ENCODE measurements at regions not wholly inside any gene's neighbourhood (a gene's known extent, or its start where the extent isn't known, plus 50 kb on each side); places are given as distances from the start of the nearest gene placed in this dataset.

DNA sequence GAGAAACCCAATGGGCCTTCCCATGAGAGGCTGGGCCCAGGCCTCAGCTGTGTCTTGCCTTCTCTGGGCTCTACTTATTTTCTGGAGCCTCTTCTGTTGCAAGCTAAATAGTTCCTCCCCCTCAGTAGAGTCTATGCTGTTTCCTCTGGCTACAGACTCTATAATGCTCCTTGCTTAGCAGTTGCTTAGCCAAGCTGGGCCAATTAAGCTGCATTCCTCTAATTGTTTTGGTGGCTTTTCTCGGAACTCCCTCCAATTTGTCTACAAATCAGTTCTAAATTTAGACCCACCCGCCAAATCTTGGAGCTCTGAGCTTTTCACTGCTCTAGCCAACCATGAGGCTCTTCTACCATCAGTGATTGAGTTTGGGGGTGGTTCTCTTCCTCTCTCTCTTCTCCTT lies 302.7 kb upstream of the ASIC2 start:
- Mint-ChIP-seq H3K4me3 (ENCODE audit: unreplicated experiment) (no peak overlapping the region), H3K27ac (ENCODE audit: low read depth, unreplicated experiment) (no peak overlapping the region), H3K36me3 (ENCODE audit: insufficient read depth, unreplicated experiment) (no peaks in the 10 kb centered on the region), H3K27me3 (ENCODE audit: insufficient read depth, unreplicated experiment) (no peaks in the 10 kb centered on the region), H3K9me3 (ENCODE audit: unreplicated experiment) (peaks cover 43% of the 10 kb centered on the region), H3K4me1 (ENCODE audit: insufficient read depth, unreplicated experiment) (no peaks in the 10 kb centered on the region)
- CTCF ChIA-PET = interaction anchor here (0.8 kb wide), 1 partner anchor 13 kb away, joined by 3 read pairs; no protein-coding TSS in a partner anchor
- no TSS peak for BruUV-seq (replicated peaks)
- no peak for DNase-seq (ENCODE audit: unreplicated experiment)
- POLR2A ChIA-PET = no interaction called here
- intact Hi-C loops (cut with micrococcal nuclease) = no loop called here
- TF ChIP-seq, protein P1, sequence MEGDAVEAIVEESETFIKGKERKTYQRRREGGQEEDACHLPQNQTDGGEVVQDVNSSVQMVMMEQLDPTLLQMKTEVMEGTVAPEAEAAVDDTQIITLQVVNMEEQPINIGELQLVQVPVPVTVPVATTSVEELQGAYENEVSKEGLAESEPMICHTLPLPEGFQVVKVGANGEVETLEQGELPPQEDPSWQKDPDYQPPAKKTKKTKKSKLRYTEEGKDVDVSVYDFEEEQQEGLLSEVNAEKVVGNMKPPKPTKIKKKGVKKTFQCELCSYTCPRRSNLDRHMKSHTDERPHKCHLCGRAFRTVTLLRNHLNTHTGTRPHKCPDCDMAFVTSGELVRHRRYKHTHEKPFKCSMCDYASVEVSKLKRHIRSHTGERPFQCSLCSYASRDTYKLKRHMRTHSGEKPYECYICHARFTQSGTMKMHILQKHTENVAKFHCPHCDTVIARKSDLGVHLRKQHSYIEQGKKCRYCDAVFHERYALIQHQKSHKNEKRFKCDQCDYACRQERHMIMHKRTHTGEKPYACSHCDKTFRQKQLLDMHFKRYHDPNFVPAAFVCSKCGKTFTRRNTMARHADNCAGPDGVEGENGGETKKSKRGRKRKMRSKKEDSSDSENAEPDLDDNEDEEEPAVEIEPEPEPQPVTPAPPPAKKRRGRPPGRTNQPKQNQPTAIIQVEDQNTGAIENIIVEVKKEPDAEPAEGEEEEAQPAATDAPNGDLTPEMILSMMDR (IDR thresholded peaks at IDR 0.05; ENCODE audit: unreplicated experiment) = no peak

DNA sequence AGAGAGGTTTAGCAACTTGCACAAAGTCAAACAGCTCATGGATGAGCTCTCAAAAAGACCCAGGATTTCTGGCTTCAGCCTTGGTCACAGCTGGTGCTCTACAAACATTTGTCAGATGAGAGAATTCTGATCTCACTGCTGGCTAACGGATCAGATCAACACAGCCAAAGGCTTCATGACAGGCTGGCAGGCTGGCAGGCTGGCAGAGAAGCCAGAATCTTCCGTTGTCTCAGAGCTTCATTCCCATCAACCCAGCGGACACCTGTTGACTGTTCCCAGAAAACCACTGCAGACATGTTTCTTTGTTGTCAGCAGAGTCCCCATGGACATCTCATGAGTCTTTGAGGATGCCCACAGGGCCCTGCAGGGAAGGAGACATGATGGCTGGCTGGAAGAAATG lies 303.8 kb upstream of the ASIC2 start:
- H3K9me3 Mint-ChIP-seq (ENCODE audit: unreplicated experiment) = peaks cover 46% of the 10 kb centered on the region
- CTCF ChIA-PET = interaction anchor here (0.7 kb wide), 1 partner anchor 97 kb away, joined by 3 read pairs; no protein-coding TSS in a partner anchor
- no peak overlapping the region for H3K27ac Mint-ChIP-seq (ENCODE audit: low read depth, unreplicated experiment)
- no peak for DNase-seq (ENCODE audit: unreplicated experiment)
- H3K4me3 Mint-ChIP-seq (ENCODE audit: unreplicated experiment) = no peak overlapping the region
- POLR2A ChIA-PET = no interaction called here
- no peaks in the 10 kb centered on the region for H3K36me3 Mint-ChIP-seq (ENCODE audit: insufficient read depth, unreplicated experiment)
- H3K27me3 Mint-ChIP-seq (ENCODE audit: insufficient read depth, unreplicated experiment) = no peaks in the 10 kb centered on the region
- no TSS peak for BruUV-seq (replicated peaks)
- TF ChIP-seq, protein P1 (IDR thresholded peaks at IDR 0.05; ENCODE audit: unreplicated experiment) = no peak
- no peaks in the 10 kb centered on the region for H3K4me1 Mint-ChIP-seq (ENCODE audit: insufficient read depth, unreplicated experiment)
- intact Hi-C loops (cut with micrococcal nuclease) = no loop called here

DNA sequence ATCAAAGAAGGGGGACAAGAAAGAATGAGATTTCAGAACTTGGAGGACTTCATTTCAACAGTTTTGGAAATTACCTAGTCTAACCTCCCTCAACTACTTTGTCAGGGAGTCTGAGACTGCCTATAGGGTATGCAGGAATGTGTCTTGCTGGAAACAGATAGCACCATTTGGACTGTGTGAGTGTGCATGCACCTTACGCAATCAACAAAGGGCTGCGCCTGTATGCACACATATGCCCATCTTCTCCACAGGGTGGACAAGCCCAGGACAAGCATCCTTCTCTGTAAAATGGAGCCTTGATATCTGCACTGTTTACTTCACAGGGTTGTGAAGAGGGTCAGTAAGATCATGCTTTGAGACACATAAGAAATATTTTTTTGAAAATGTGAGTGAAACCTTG lies 305.7 kb upstream of the ASIC2 start:
- intact Hi-C loops (cut with micrococcal nuclease) = no loop called here
- Mint-ChIP-seq H3K36me3 (ENCODE audit: insufficient read depth, unreplicated experiment) (no peaks in the 10 kb centered on the region), H3K27ac (ENCODE audit: low read depth, unreplicated experiment) (no peak overlapping the region), H3K4me3 (ENCODE audit: unreplicated experiment) (no peak overlapping the region), H3K4me1 (ENCODE audit: insufficient read depth, unreplicated experiment) (no peaks in the 10 kb centered on the region), H3K9me3 (ENCODE audit: unreplicated experiment) (peaks cover 45% of the 10 kb centered on the region), H3K27me3 (ENCODE audit: insufficient read depth, unreplicated experiment) (no peaks in the 10 kb centered on the region)
- TF ChIP-seq, protein P1 (IDR thresholded peaks at IDR 0.05; ENCODE audit: unreplicated experiment) = no peak
- POLR2A ChIA-PET = no interaction called here
- no peak for DNase-seq (ENCODE audit: unreplicated experiment)
- BruUV-seq (replicated peaks) = no TSS peak
- CTCF ChIA-PET = no interaction called here

DNA sequence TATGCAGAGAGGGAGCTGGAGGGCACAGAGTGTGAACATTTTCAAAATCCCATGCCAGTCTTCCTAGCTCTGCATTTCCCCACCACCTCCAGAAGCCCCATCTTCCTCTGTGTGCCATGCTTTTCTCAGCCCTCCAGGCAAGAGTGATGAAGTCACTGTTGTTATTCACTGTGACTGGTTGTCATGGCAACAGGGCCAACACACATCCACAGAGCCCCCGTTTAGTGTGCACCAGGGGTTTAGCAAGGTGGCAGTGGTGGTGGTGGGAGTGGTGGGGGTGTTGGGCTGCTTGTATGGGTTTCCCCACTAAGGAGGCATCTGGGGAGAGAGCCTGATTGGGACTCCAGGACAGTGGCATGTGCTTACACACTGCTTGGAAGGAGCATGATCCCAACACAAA lies 309.9 kb upstream of the ASIC2 start:
- Mint-ChIP-seq H3K36me3 (ENCODE audit: insufficient read depth, unreplicated experiment) (no peaks in the 10 kb centered on the region), H3K4me1 (ENCODE audit: insufficient read depth, unreplicated experiment) (no peaks in the 10 kb centered on the region), H3K4me3 (ENCODE audit: unreplicated experiment) (no peak overlapping the region), H3K27me3 (ENCODE audit: insufficient read depth, unreplicated experiment) (no peaks in the 10 kb centered on the region), H3K27ac (ENCODE audit: low read depth, unreplicated experiment) (no peak overlapping the region), H3K9me3 (ENCODE audit: unreplicated experiment) (peaks cover 60% of the 10 kb centered on the region)
- DNase-seq (ENCODE audit: unreplicated experiment) = no peak
- CTCF ChIA-PET = no interaction called here
- intact Hi-C loops (cut with micrococcal nuclease) = no loop called here
- TF ChIP-seq, protein P1 (IDR thresholded peaks at IDR 0.05; ENCODE audit: unreplicated experiment) = no peak
- POLR2A ChIA-PET = no interaction called here
- no TSS peak for BruUV-seq (replicated peaks)

Data from MCF 10A (cell line).